DOHH2 (cell line): ENCODE measurements at regions not wholly inside any gene's neighbourhood (a gene's known extent, or its start where the extent isn't known, plus 50 kb on each side); places are given as distances from the start of the nearest gene placed in this dataset.

Source experiments
- H3F3A ChIP-seq: fragments of 200-600 bp; sonication (generic), shearing (Covaris generic); 2 replicates; pipeline ENCODE4 v1.6.0; 2016; ENCODE audit warnings: antibody characterized with exemption, mild to moderate bottlenecking; ENCODE audit not compliant: control insufficient read depth, insufficient read depth
- H3K27ac ChIP-seq: fragments of 200-600 bp; sonication (generic); 2 replicates; pipeline ENCODE4 v1.5.1; 2014; ENCODE audit warnings: low read depth, mild to moderate bottlenecking, low read length, moderate library complexity
- H3K27me3 ChIP-seq: fragments of 200-600 bp; sonication (generic); 2 replicates; pipeline ENCODE4 v1.6.1; 2014; ENCODE audit warnings: mild to moderate bottlenecking, low read length, mixed read lengths; ENCODE audit not compliant: control insufficient read depth
- H3K36me3 ChIP-seq: fragments of 200-600 bp; sonication (generic); 2 replicates; pipeline ENCODE4 v1.6.1; 2014; ENCODE audit warnings: mild to moderate bottlenecking, low read length, moderate library complexity, mixed read lengths; ENCODE audit not compliant: control insufficient read depth
- H3K4me1 ChIP-seq: fragments of 200-600 bp; sonication (generic); 2 replicates; pipeline ENCODE4 v1.6.1; 2014; ENCODE audit warnings: mild to moderate bottlenecking, low read length, mixed read lengths; ENCODE audit not compliant: control insufficient read depth
- H3K4me2 ChIP-seq: fragments of 200-600 bp; sonication (generic); 2 replicates; pipeline ENCODE4 v1.6.0; 2014; ENCODE audit warnings: mild to moderate bottlenecking, low read length, moderate library complexity
- H3K4me3 ChIP-seq: fragments of 200-600 bp; sonication (generic); 2 replicates; pipeline ENCODE4 v1.5.1; 2014; ENCODE audit warnings: mild to moderate bottlenecking, low read length, mixed read lengths
- H3K79me2 ChIP-seq: fragments of 200-600 bp; sonication (generic); 2 replicates; pipeline ENCODE4 v1.6.1; 2014; ENCODE audit warnings: mild to moderate bottlenecking, low read length, mixed read lengths; ENCODE audit not compliant: control insufficient read depth
- H3K9me2 ChIP-seq: fragments of 200-600 bp; sonication (generic); replicated peaks from 2 replicates; pipeline ENCODE4 v1.6.1; 2014; ENCODE audit warnings: mild to moderate bottlenecking, low read length, mixed read lengths; ENCODE audit not compliant: control insufficient read depth
- H3K9me3 ChIP-seq: fragments of 200-600 bp; sonication (generic); 2 replicates; pipeline ENCODE4 v1.6.1; 2014; ENCODE audit warnings: antibody characterized with exemption, low read length, mixed read lengths; ENCODE audit not compliant: control insufficient read depth, insufficient read depth
- H4K20me1 ChIP-seq: fragments of 200-600 bp; sonication (generic); 2 replicates; pipeline ENCODE4 v1.6.0; 2014; ENCODE audit warnings: low read depth, mild to moderate bottlenecking, antibody characterized with exemption, low read length, moderate library complexity; ENCODE audit not compliant: control insufficient read depth, insufficient read depth
- CTCF ChIP-seq: fragments of 200-600 bp; sonication (generic); IDR thresholded peaks from one replicate; pipeline ENCODE4 v1.5.1; 2014; ENCODE audit warnings: antibody characterized with exemption, mild to moderate bottlenecking, low read depth, low read length; ENCODE audit not compliant: poor library complexity, severe bottlenecking
- EZH2phosphoT487 ChIP-seq: fragments of 200-600 bp; sonication (generic); IDR thresholded peaks from 2 replicates; pipeline ENCODE4 v1.6.1; 2017; ENCODE audit warnings: borderline replicate concordance, mild to moderate bottlenecking, antibody characterized with exemption, low read length, moderate library complexity, mixed read lengths

DNA sequence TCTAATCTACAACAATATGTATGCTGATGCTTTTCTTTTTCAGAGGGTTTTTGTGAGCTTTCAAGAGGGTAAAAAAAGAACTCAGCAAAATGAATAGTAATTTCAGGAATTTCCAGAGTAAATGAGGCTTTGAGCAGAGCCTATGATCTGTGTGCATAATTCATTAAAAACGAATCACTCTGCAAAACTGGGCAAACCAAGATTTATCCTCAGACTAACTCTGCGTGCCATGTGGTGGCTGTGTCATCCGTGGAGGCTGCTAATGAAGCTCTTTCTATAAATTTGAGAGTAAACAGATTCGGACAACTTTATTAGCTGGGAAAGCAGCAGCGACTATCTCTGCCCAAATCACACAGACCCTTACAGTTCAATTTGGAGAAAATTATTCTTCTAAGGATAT is 83.8 kb downstream of the FOXL1 start:
- Histone ChIP-seq H3K4me2 (no peak overlapping the region), H3K9me2 (no peaks in the 10 kb centered on the region), H3K27me3 (no peaks in the 10 kb centered on the region), H3K27ac (no peak overlapping the region), H3K4me3 (no peak overlapping the region), H3F3A (no peaks in the 10 kb centered on the region), H3K9me3 (no peaks in the 10 kb centered on the region), H4K20me1 (no peaks in the 10 kb centered on the region), H3K79me2 (no peaks in the 10 kb centered on the region), H3K4me1 (no peaks in the 10 kb centered on the region), H3K36me3 (no peaks in the 10 kb centered on the region)
- TF ChIP-seq EZH2phosphoT487 (no peak), CTCF (no peak)

DNA sequence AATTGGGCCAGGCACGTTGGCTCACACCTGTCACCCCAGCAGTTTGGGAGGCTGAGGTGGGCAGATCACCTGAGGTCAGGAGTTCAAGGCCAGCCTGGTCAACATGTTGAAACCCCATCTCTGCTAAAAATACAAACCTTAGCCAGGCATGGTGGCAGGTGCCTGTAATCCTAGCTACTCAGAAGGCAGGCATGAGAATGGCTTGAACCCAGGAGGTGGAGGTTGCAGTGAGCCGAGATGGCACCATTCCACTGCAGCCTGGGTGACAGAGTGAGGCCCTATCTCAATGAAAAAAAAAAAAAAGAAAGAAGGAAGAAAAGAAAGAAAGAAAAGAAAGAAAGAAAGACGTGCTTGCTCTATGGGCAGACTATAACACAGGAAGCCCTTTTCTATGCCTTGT is 84.4 kb downstream of the FOXL1 start:
- H3K4me1 ChIP-seq, result no peaks in the 10 kb centered on the region
- H4K20me1 ChIP-seq, result no peaks in the 10 kb centered on the region
- TF ChIP-seq CTCF, result no peak
- no peak overlapping the region for H3K27ac ChIP-seq
- no peaks in the 10 kb centered on the region for H3K9me2 ChIP-seq
- no peaks in the 10 kb centered on the region for H3F3A ChIP-seq
- H3K4me2 ChIP-seq, result no peak overlapping the region
- no peaks in the 10 kb centered on the region for H3K9me3 ChIP-seq
- H3K79me2 ChIP-seq, result no peaks in the 10 kb centered on the region
- no peaks in the 10 kb centered on the region for H3K36me3 ChIP-seq
- no peak overlapping the region for H3K4me3 ChIP-seq
- H3K27me3 ChIP-seq, result no peaks in the 10 kb centered on the region

DNA sequence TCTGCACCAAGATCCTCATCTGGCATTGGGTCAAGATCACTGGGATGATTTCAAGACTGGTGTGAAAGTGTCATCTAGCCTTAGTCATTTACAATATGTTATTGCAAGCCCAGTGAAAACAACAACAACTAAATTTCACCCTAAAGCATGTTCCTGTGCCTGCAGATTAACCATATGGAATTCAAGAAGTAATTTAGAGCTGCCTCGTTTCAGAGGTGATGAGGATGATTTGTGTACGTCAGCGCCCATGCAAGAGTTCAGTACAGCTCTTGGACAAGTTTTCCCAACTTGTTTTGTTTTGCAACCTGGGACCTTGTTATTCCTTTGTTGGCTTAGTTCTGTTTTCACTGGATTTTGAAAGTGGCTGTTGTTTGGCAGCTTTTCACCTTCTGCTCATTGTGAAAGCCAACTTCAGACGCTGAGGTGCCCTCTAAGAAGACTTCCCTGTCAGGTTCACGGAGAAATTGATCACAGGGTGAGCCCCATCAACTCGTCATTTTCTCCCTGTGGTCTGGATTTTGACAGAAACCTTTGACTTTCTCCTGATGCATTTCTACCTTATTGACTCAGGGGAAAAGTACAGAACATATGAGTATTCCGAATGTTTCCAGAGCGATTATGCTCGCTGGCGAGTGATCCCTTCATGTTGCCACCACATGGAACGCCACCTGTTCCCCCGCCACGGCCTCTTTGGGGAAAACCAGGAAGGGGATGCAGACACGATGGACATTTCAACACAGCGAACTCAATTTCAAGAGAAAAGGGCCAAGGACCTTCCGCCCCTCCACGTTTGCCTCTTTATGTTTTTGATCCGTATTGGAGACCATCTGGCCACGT is 85.6 kb downstream of the FOXL1 start:
- no peaks in the 10 kb centered on the region for H4K20me1 ChIP-seq
- H3K27ac ChIP-seq, result no peak overlapping the region
- H3K9me3 ChIP-seq, result no peaks in the 10 kb centered on the region
- H3K9me2 ChIP-seq, result no peaks in the 10 kb centered on the region
- H3K4me2 ChIP-seq, result no peak overlapping the region
- H3K4me3 ChIP-seq, result no peak overlapping the region
- no peaks in the 10 kb centered on the region for H3K27me3 ChIP-seq
- no peak for TF ChIP-seq CTCF
- TF ChIP-seq EZH2phosphoT487, result no peak
- no peaks in the 10 kb centered on the region for H3F3A ChIP-seq
- no peaks in the 10 kb centered on the region for H3K79me2 ChIP-seq
- H3K4me1 ChIP-seq, result no peaks in the 10 kb centered on the region
- H3K36me3 ChIP-seq, result no peaks in the 10 kb centered on the region
